GM12878 (cell line): ENCODE measurements at regions not wholly inside any gene's neighbourhood (a gene's known extent, or its start where the extent isn't known, plus 50 kb on each side); places are given as distances from the start of the nearest gene placed in this dataset.

Experiments used
- ATAC-seq: fragments of 200-7000 bp; cut with Tn5 transposase; 3 replicates; pipeline ENCODE4 v1.9.1; 2020; ENCODE audit warnings: mild to moderate bottlenecking, moderate library complexity
- BruUV-seq: library from RNA; stranded (reverse); fragments of 400-500 nt; replicated peaks from 2 replicates; lab custom pipeline; 2021; lab: Mats Ljungman, UMichigan
- CTCF ChIA-PET: fragments of 300-600 bp; sonication (Branson Sonifier 250); formaldehyde crosslinking; extraction: SDS; loops from one replicate; lab custom pipeline; 2021; ENCODE audit warnings: inconsistent platforms; lab: Yijun Ruan, JAX
- POLR2A ChIA-PET: fragments of 350-600 bp; formaldehyde crosslinking; extraction: SDS; loops from one replicate; lab custom pipeline; 2021; ENCODE audit warnings: inconsistent platforms; lab: Charles Lee
- RAD21 ChIA-PET: fragments of 300-600 bp; sonication (Branson Sonifier 250); formaldehyde crosslinking; loops from one replicate; lab custom pipeline; 2023; ENCODE audit warnings: antibody characterized with exemption; ENCODE audit not compliant: unreplicated experiment; lab: Charles Lee
- SMC1A ChIA-PET: fragments of 300-600 bp; sonication (Branson Sonifier 250); formaldehyde crosslinking; loops from one replicate; lab custom pipeline; 2023; ENCODE audit not compliant: unreplicated experiment, uncharacterized antibody; lab: Charles Lee
- DNase-seq: peaks from one replicate; pipeline ENCODE4 v3.0.0-alpha.2; 2011; ENCODE audit warnings: low read depth, low spot score
- FAIRE-seq: peaks from 3 replicates; lab custom pipeline; 2011; peaks lifted over from hg19 to GRCh38; lab: Jason Lieb, UNC
- H2AFZ ChIP-seq: 2 replicates; pipeline ENCODE4 v1.6.0; 2011; ENCODE audit warnings: low read depth, low read length, control low read depth; ENCODE audit not compliant: control insufficient read depth
- H3K27ac ChIP-seq: 2 replicates; pipeline ENCODE4 v1.5.1; 2011; ENCODE audit warnings: control low read depth; ENCODE audit not compliant: control insufficient read depth, insufficient read depth
- H3K27me3 ChIP-seq, 2 experiments: replicated peaks in 1 of 2; 2 replicates each; pipeline versions ENCODE4 v1.6.0 to v1.6.1; 2011; ENCODE audit warnings: low read length in 1 of 2; ENCODE audit not compliant: control insufficient read depth in 2 of 2, insufficient read depth in 2 of 2
- H3K36me3 ChIP-seq, 2 experiments: 2 replicates each; pipeline ENCODE4 v1.5.1; 2011; ENCODE audit warnings: low read length in 1 of 2; ENCODE audit not compliant: control insufficient read depth in 2 of 2, insufficient read depth in 2 of 2
- H3K4me1 ChIP-seq: 2 replicates; pipeline ENCODE4 v1.6.1; 2011; ENCODE audit warnings: mild to moderate bottlenecking, low read length, moderate library complexity, mixed read lengths; ENCODE audit not compliant: control insufficient read depth, insufficient read depth
- H3K4me2 ChIP-seq: 2 replicates; pipeline ENCODE4 v1.6.0; 2011; ENCODE audit warnings: control low read depth; ENCODE audit not compliant: control insufficient read depth, insufficient read depth
- H3K4me3 ChIP-seq: fragments of 200-600 bp; sonication (generic); 2 replicates; pipeline ENCODE4 v1.5.1; 2016
- H3K79me2 ChIP-seq: 2 replicates; pipeline ENCODE4 v1.6.0; 2011; ENCODE audit warnings: low read length; ENCODE audit not compliant: control insufficient read depth, insufficient read depth
- H3K9ac ChIP-seq: 2 replicates; pipeline ENCODE4 v1.8.0; 2011; ENCODE audit warnings: low read length, control low read depth, mixed read lengths; ENCODE audit not compliant: control insufficient read depth, insufficient read depth
- H3K9me3 ChIP-seq: replicated peaks from 3 replicates; pipeline ENCODE4 v1.5.1; 2011; ENCODE audit warnings: mild to moderate bottlenecking, low read length; ENCODE audit not compliant: control insufficient read depth, insufficient read depth
- H4K20me1 ChIP-seq: 2 replicates; pipeline ENCODE4 v1.6.0; 2011; ENCODE audit not compliant: control insufficient read depth, insufficient read depth
- BCL3 ChIP-seq: IDR thresholded peaks from 2 replicates; pipeline ENCODE4 v1.6.1; 2011; ENCODE audit warnings: borderline replicate concordance, low read depth, mild to moderate bottlenecking, moderate library complexity, low read length; ENCODE audit not compliant: insufficient read depth, poor library complexity, severe bottlenecking
- CUX1 ChIP-seq: IDR thresholded peaks from 2 replicates; pipeline ENCODE4 v1.6.1; 2012; ENCODE audit warnings: improper control_type of control experiment, low read depth, low read length; ENCODE audit not compliant: insufficient replicate concordance
- ETV6 ChIP-seq, 2 experiments: fragments of 450-650 bp in 1 of 2; IDR thresholded peaks in 1 of 2; conservative IDR thresholded peaks in 1 of 2; 2 replicates each; pipeline ENCODE4 v1.6.1; 2014; ENCODE audit warnings: antibody characterized with exemption in 1 of 2, borderline replicate concordance in 1 of 2, low read depth in 1 of 2, mild to moderate bottlenecking in 1 of 2, moderate library complexity in 1 of 2
- IKZF1 ChIP-seq: fragments of 450-650 bp; conservative IDR thresholded peaks from 2 replicates; pipeline ENCODE4 v1.6.1; 2017; ENCODE audit warnings: antibody characterized with exemption, mild to moderate bottlenecking
- PAX5 ChIP-seq: IDR thresholded peaks from 2 replicates; pipeline ENCODE4 v1.6.1; 2011; ENCODE audit warnings: low read depth, low read length, borderline replicate concordance
- POLR2AphosphoS5 ChIP-seq: IDR thresholded peaks from 2 replicates; pipeline ENCODE4 v1.6.1; 2011; ENCODE audit warnings: mild to moderate bottlenecking, low read length, inconsistent platforms
- SUPT20H ChIP-seq: IDR thresholded peaks from 2 replicates; pipeline ENCODE4 v1.6.1; 2011; ENCODE audit warnings: low read depth, mild to moderate bottlenecking, low read length, moderate library complexity, borderline replicate concordance; ENCODE audit not compliant: control insufficient read depth
- TCF7 ChIP-seq: IDR thresholded peaks from 2 replicates; pipeline ENCODE4 v1.6.1; 2014; ENCODE audit warnings: antibody characterized with exemption, borderline replicate concordance
- in situ Hi-C: fragments of 300-500 bp; cut with MboI; formaldehyde crosslinking; loops from 9 replicates; pipeline ENCODE4 v1.14.3; 2018; ENCODE audit warnings: mixed read lengths
- intact Hi-C: fragments of 100-400 bp; cut with micrococcal nuclease; formaldehyde crosslinking; loops from one replicate; pipeline ENCODE4 v1.14.2; 2022; ENCODE audit not compliant: unreplicated experiment

- DNase-seq = no peak
- H3K4me2 ChIP-seq = no peak overlapping the region
- H2AFZ ChIP-seq = no peak overlapping the region
- no peaks in the 10 kb centered on the region for H3K36me3 ChIP-seq
- BruUV-seq = no TSS peak
- no peak overlapping the region for H3K27ac ChIP-seq
- ChIA-PET RAD21 (no interaction called here), POLR2A (no interaction called here), CTCF (interaction anchor here (1.0 kb wide), 1 partner anchor 266 kb away, joined by 3 read pairs; no protein-coding TSS in a partner anchor), SMC1A (no interaction called here)
- H3K27me3 ChIP-seq = no peaks in the 10 kb centered on the region
- no peaks in the 10 kb centered on the region for H3K9me3 ChIP-seq
- H3K4me3 ChIP-seq = no peak overlapping the region
- no peaks in the 10 kb centered on the region for H3K4me1 ChIP-seq
- no peaks in the 10 kb centered on the region for H3K79me2 ChIP-seq
- TF ChIP-seq BCL3 = no peak
- TF ChIP-seq CUX1 = no peak
- no peak for TF ChIP-seq SUPT20H
- TF ChIP-seq POLR2AphosphoS5 = no peak
- no peak for TF ChIP-seq TCF7
- TF ChIP-seq PAX5 = no peak
- TF ChIP-seq ETV6 (conservative IDR thresholded peaks at IDR 0.05 in 1 of 2, IDR thresholded peaks at IDR 0.05 in 1 of 2; ENCODE audit: borderline replicate concordance in 1 of 2, low read depth in 1 of 2) = no peak
- no peak for TF ChIP-seq IKZF1
- intact Hi-C loops = no loop called here
- ATAC-seq = no peak
- H3K9ac ChIP-seq = no peak overlapping the region
- FAIRE-seq = no peak
- in situ Hi-C loops = no loop called here
- H4K20me1 ChIP-seq = no peaks in the 10 kb centered on the region
Measured at GRCh38 chr15:49737127-49737526, 116.3 kb downstream of the DTWD1 start.
